ENCODE measurements at regions not wholly inside any gene's neighbourhood (a gene's known extent, or its start where the extent isn't known, plus 50 kb on each side); places are given as distances from the start of the nearest gene placed in this dataset.

- no peak for DNase-seq (ENCODE audit: low spot score)
- CTCF ChIA-PET, result no interaction called here
- TF ChIP-seq CTCF (conservative IDR thresholded peaks at IDR 0.05; ENCODE audit: low read depth), result no peak
- H3K27ac ChIP-seq, result no peak overlapping the region
- POLR2A ChIA-PET (ENCODE audit: low non-redundant PET), result no interaction called here
Observed at GRCh38 chr5:90071656-90072055, 337.9 kb downstream of the CETN3 start.

DNA sequence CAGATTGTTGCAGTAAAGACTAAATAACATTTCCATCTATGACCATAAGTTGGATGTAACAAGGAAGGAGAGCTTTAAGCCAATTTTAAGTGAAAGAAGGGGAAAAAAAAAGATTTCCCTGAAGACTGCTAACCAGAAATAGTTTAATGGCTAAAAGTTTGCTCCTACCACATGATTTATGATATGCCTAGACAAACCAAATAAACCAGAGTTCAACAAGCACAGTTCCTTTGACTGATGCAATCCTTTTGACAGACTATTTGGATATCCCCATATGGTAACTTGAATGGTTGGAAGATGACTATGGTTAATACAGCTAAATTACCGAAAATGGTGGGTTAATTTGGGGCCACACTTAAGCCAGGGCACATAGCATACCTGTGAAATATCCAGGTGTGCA, 338.5 kb downstream of the CETN3 start:
- POLR2A ChIA-PET (ENCODE audit: low non-redundant PET), result no interaction called here
- no peak for TF ChIP-seq CTCF (conservative IDR thresholded peaks at IDR 0.05; ENCODE audit: low read depth)
- no peak overlapping the region for H3K27ac ChIP-seq
- CTCF ChIA-PET, result interaction anchor here (0.6 kb wide), 2 partner anchors 23 to 786 kb away, joined by 3 read pairs; no protein-coding TSS in a partner anchor
- DNase-seq (ENCODE audit: low spot score), result no peak

- DNase-seq (ENCODE audit: low spot score), result no peak
- TF ChIP-seq CTCF (conservative IDR thresholded peaks at IDR 0.05; ENCODE audit: low read depth), result no peak
- POLR2A ChIA-PET (ENCODE audit: low non-redundant PET), result no interaction called here
- no peak overlapping the region for H3K27ac ChIP-seq
- CTCF ChIA-PET, result no interaction called here
Observed at GRCh38 chr5:90066920-90067319, 342.6 kb downstream of the CETN3 start.

GRCh38 chr5:90056911-90057705, 352.4 kb downstream of the CETN3 start:
- no peak for DNase-seq (ENCODE audit: low spot score)
- CTCF ChIA-PET, result no interaction called here
- POLR2A ChIA-PET (ENCODE audit: low non-redundant PET), result no interaction called here
- no peak for TF ChIP-seq CTCF (conservative IDR thresholded peaks at IDR 0.05; ENCODE audit: low read depth)
- no peak overlapping the region for H3K27ac ChIP-seq

DNA sequence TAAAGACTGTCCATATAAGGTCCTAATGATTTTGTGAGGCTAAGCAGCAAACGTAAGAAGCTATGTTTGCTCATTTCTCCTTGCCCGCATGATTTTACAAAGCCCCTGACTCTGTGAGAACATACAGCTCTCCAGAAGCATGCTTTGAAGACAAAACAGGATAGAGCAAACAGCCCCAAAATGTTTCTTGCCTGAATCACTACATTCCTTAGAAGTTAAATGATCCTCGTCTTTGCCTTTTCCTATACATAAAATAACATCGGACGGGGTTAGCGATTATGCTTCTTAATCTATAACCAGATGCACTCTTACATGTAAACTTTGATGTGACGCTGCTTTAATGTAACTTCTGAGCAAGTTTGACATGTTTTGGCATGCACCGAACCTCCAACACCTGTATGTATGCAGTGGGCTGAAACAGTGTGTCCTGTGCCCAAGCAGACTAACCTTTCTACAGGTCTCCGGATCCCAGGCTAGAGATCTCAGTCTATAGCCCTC, 353.7 kb downstream of the CETN3 start:
- peak; percentile 55 for DNase-seq (ENCODE audit: low spot score)
- CTCF ChIA-PET, result no interaction called here
- no peak overlapping the region for H3K27ac ChIP-seq
- TF ChIP-seq CTCF (conservative IDR thresholded peaks at IDR 0.05; ENCODE audit: low read depth), result no peak
- POLR2A ChIA-PET (ENCODE audit: low non-redundant PET), result no interaction called here

DNA sequence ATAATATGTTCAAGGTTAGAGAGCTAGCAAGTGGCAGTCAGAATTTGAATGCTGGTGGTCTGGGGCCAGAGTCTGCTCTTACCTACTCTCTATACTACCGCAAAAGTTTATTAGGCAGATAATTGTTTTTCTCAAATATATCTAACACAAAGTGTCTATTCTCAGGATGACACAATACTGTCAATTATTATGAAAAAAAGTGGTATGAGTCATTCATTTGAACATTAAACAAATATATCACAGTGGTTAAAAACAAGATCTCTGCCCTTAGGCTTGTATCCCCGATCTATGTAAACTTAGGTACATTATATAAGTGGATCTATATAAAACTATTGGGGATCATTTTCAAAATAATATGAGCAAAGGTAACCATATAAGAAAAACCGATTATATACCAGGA, 354.9 kb downstream of the CETN3 start:
- peak; percentile 61 for DNase-seq (ENCODE audit: low spot score)
- CTCF ChIA-PET, result no interaction called here
- POLR2A ChIA-PET (ENCODE audit: low non-redundant PET), result no interaction called here
- no peak overlapping the region for H3K27ac ChIP-seq
- no peak for TF ChIP-seq CTCF (conservative IDR thresholded peaks at IDR 0.05; ENCODE audit: low read depth)
